HL-60 (cell line): ENCODE measurements at regions not wholly inside any gene's neighbourhood (a gene's known extent, or its start where the extent isn't known, plus 50 kb on each side); places are given as distances from the start of the nearest gene placed in this dataset.

Source experiments
- CTCF ChIP-seq: IDR thresholded peaks from one replicate; pipeline ENCODE4 v1.5.1; 2011; ENCODE audit warnings: low read length, control low read depth, inconsistent platforms; ENCODE audit not compliant: insufficient read depth
- GABPA ChIP-seq: IDR thresholded peaks from 2 replicates; pipeline ENCODE4 v1.6.1; 2012; ENCODE audit warnings: low read depth
- POLR2AphosphoS5 ChIP-seq: IDR thresholded peaks from 2 replicates; pipeline ENCODE4 v1.6.1; 2012; ENCODE audit warnings: low read depth
- SPI1 ChIP-seq: IDR thresholded peaks from 2 replicates; pipeline ENCODE4 v1.6.1; 2012; ENCODE audit warnings: low read depth, mild to moderate bottlenecking, borderline replicate concordance

- no peak for TF ChIP-seq CTCF
- no peak for TF ChIP-seq GABPA
- TF ChIP-seq POLR2AphosphoS5 = no peak
- no peak for TF ChIP-seq SPI1
These were observed 404.7 kb upstream of the PPP2R3A start for GRCh38 chr3:135560847-135561246.
